ENCODE measurements at regions not wholly inside any gene's neighbourhood (a gene's known extent, or its start where the extent isn't known, plus 50 kb on each side); places are given as distances from the start of the nearest gene placed in this dataset.
"Not testable (repeated sequence)": the region's sequence is repeated elsewhere in the genome, so short reads cannot be mapped to it uniquely, and the experiment has no call there.

GRCh38 chr2:111478871-111479318 lies 358.2 kb downstream of the BCL2L11 start:
- not testable (repeated sequence) for H2BK120ac ChIP-seq (ENCODE audit: low read depth, low read length); DNase-seq; H4K8ac ChIP-seq (ENCODE audit: low read depth, low read length); H3K18ac ChIP-seq (ENCODE audit: low read length); H4K5ac ChIP-seq (ENCODE audit: low read length); H2BK5ac ChIP-seq (ENCODE audit: low read length); H3K79me2 ChIP-seq (ENCODE audit: control insufficient read depth, insufficient read depth, low read length); H3K27me3 ChIP-seq (ENCODE audit: insufficient read depth, low read length, poor library complexity); H2BK15ac ChIP-seq (replicated peaks; ENCODE audit: low read depth); H3K56ac ChIP-seq (ENCODE audit: low read length); H3K4ac ChIP-seq (ENCODE audit: low read depth, low read length); H3K4me2 ChIP-seq (ENCODE audit: low read length); H3K9ac ChIP-seq (ENCODE audit: low read length); H3K23ac ChIP-seq (ENCODE audit: low read length); H3K79me1 ChIP-seq (ENCODE audit: low read length); H2AK5ac ChIP-seq (ENCODE audit: low read length); H3K36me3 ChIP-seq (ENCODE audit: control insufficient read depth, insufficient read depth, low read length); H3K4me1 ChIP-seq (ENCODE audit: control insufficient read depth, low read depth, low read length); H3K4me3 ChIP-seq (ENCODE audit: low read length); H3K27ac ChIP-seq (ENCODE audit: low read depth, low read length)
- no CpG with 5 or more reads among the region's 14 CpGs for WGBS (ENCODE audit: extremely low coverage, insufficient coverage, low lambda C conversion rate)

- H2AK5ac ChIP-seq (ENCODE audit: low read length); H3K23ac ChIP-seq (ENCODE audit: low read length); H4K8ac ChIP-seq (ENCODE audit: low read depth, low read length); H3K4me1 ChIP-seq (ENCODE audit: control insufficient read depth, low read depth, low read length); H3K79me1 ChIP-seq (ENCODE audit: low read length); H2BK5ac ChIP-seq (ENCODE audit: low read length); H2BK15ac ChIP-seq (replicated peaks; ENCODE audit: low read depth); H3K56ac ChIP-seq (ENCODE audit: low read length); H3K18ac ChIP-seq (ENCODE audit: low read length); H3K9ac ChIP-seq (ENCODE audit: low read length); H3K4ac ChIP-seq (ENCODE audit: low read depth, low read length); H3K4me3 ChIP-seq (ENCODE audit: low read length); H3K27me3 ChIP-seq (ENCODE audit: insufficient read depth, low read length, poor library complexity); H3K4me2 ChIP-seq (ENCODE audit: low read length); H2BK120ac ChIP-seq (ENCODE audit: low read depth, low read length); H4K5ac ChIP-seq (ENCODE audit: low read length); H3K79me2 ChIP-seq (ENCODE audit: control insufficient read depth, insufficient read depth, low read length); H3K27ac ChIP-seq (ENCODE audit: low read depth, low read length); H3K36me3 ChIP-seq (ENCODE audit: control insufficient read depth, insufficient read depth, low read length): not testable (repeated sequence)
- peak; percentile 51 for DNase-seq
- no CpG with 5 or more reads among the region's 10 CpGs for WGBS (ENCODE audit: extremely low coverage, insufficient coverage, low lambda C conversion rate)
Measured at GRCh38 chr2:111480016-111480625, 359.4 kb downstream of the BCL2L11 start.

GRCh38 chr2:111480633-111481032 lies 359.9 kb downstream of the BCL2L11 start:
- not testable (repeated sequence) for H2AK5ac ChIP-seq (ENCODE audit: low read length); H2BK5ac ChIP-seq (ENCODE audit: low read length); H4K8ac ChIP-seq (ENCODE audit: low read depth, low read length); H3K23ac ChIP-seq (ENCODE audit: low read length); H4K5ac ChIP-seq (ENCODE audit: low read length); H3K79me2 ChIP-seq (ENCODE audit: control insufficient read depth, insufficient read depth, low read length); H3K4me1 ChIP-seq (ENCODE audit: control insufficient read depth, low read depth, low read length); H3K36me3 ChIP-seq (ENCODE audit: control insufficient read depth, insufficient read depth, low read length); H3K56ac ChIP-seq (ENCODE audit: low read length); H3K9ac ChIP-seq (ENCODE audit: low read length); H3K4me3 ChIP-seq (ENCODE audit: low read length); H3K27me3 ChIP-seq (ENCODE audit: insufficient read depth, low read length, poor library complexity); H2BK15ac ChIP-seq (replicated peaks; ENCODE audit: low read depth); H3K79me1 ChIP-seq (ENCODE audit: low read length); H2BK120ac ChIP-seq (ENCODE audit: low read depth, low read length); H3K4me2 ChIP-seq (ENCODE audit: low read length); H3K27ac ChIP-seq (ENCODE audit: low read depth, low read length); H3K18ac ChIP-seq (ENCODE audit: low read length)
- no CpG with 5 or more reads among the region's 8 CpGs for WGBS (ENCODE audit: extremely low coverage, insufficient coverage, low lambda C conversion rate)
- peak overlapping the region; percentile 20 for H3K4ac ChIP-seq (ENCODE audit: low read depth, low read length)
- DNase-seq, result peak; percentile 14

- not testable (repeated sequence) for H3K79me2 ChIP-seq (ENCODE audit: control insufficient read depth, insufficient read depth, low read length); H3K79me1 ChIP-seq (ENCODE audit: low read length); H3K23ac ChIP-seq (ENCODE audit: low read length); H2BK15ac ChIP-seq (replicated peaks; ENCODE audit: low read depth); H4K5ac ChIP-seq (ENCODE audit: low read length); H3K4me2 ChIP-seq (ENCODE audit: low read length); H3K27me3 ChIP-seq (ENCODE audit: insufficient read depth, low read length, poor library complexity); H3K27ac ChIP-seq (ENCODE audit: low read depth, low read length); H3K56ac ChIP-seq (ENCODE audit: low read length); H3K18ac ChIP-seq (ENCODE audit: low read length); H2BK120ac ChIP-seq (ENCODE audit: low read depth, low read length); H3K4me3 ChIP-seq (ENCODE audit: low read length); H4K8ac ChIP-seq (ENCODE audit: low read depth, low read length); H3K4ac ChIP-seq (ENCODE audit: low read depth, low read length); H3K36me3 ChIP-seq (ENCODE audit: control insufficient read depth, insufficient read depth, low read length); H3K4me1 ChIP-seq (ENCODE audit: control insufficient read depth, low read depth, low read length); H2AK5ac ChIP-seq (ENCODE audit: low read length); H3K9ac ChIP-seq (ENCODE audit: low read length); DNase-seq; H2BK5ac ChIP-seq (ENCODE audit: low read length)
- WGBS (ENCODE audit: extremely low coverage, insufficient coverage, low lambda C conversion rate), result no CpG with 5 or more reads among the region's 11 CpGs
Measured at GRCh38 chr2:111481219-111481618, 360.5 kb downstream of the BCL2L11 start.

- H3K27me3 ChIP-seq (ENCODE audit: insufficient read depth, low read length, poor library complexity); H2AK5ac ChIP-seq (ENCODE audit: low read length); H3K4ac ChIP-seq (ENCODE audit: low read depth, low read length); H3K23ac ChIP-seq (ENCODE audit: low read length); H2BK5ac ChIP-seq (ENCODE audit: low read length); H3K27ac ChIP-seq (ENCODE audit: low read depth, low read length); H4K8ac ChIP-seq (ENCODE audit: low read depth, low read length); H3K56ac ChIP-seq (ENCODE audit: low read length); H3K79me2 ChIP-seq (ENCODE audit: control insufficient read depth, insufficient read depth, low read length); H3K36me3 ChIP-seq (ENCODE audit: control insufficient read depth, insufficient read depth, low read length); H2BK15ac ChIP-seq (replicated peaks; ENCODE audit: low read depth); H3K18ac ChIP-seq (ENCODE audit: low read length); H3K4me2 ChIP-seq (ENCODE audit: low read length); H3K4me3 ChIP-seq (ENCODE audit: low read length); H3K9ac ChIP-seq (ENCODE audit: low read length); H2BK120ac ChIP-seq (ENCODE audit: low read depth, low read length); H4K5ac ChIP-seq (ENCODE audit: low read length); H3K79me1 ChIP-seq (ENCODE audit: low read length); H3K4me1 ChIP-seq (ENCODE audit: control insufficient read depth, low read depth, low read length): not testable (repeated sequence)
- DNase-seq, result peak; percentile 35
- no CpG with 5 or more reads among the region's 8 CpGs for WGBS (ENCODE audit: extremely low coverage, insufficient coverage, low lambda C conversion rate)
Measured at GRCh38 chr2:111482987-111483679, 362.4 kb downstream of the BCL2L11 start.

GRCh38 chr2:111484097-111484496 lies 363.4 kb downstream of the BCL2L11 start:
- not testable (repeated sequence) for H2BK15ac ChIP-seq (replicated peaks; ENCODE audit: low read depth); H3K27me3 ChIP-seq (ENCODE audit: insufficient read depth, low read length, poor library complexity); H2BK120ac ChIP-seq (ENCODE audit: low read depth, low read length); H2AK5ac ChIP-seq (ENCODE audit: low read length); H3K79me1 ChIP-seq (ENCODE audit: low read length); H4K8ac ChIP-seq (ENCODE audit: low read depth, low read length); H3K27ac ChIP-seq (ENCODE audit: low read depth, low read length); H3K56ac ChIP-seq (ENCODE audit: low read length); H3K79me2 ChIP-seq (ENCODE audit: control insufficient read depth, insufficient read depth, low read length); H3K4me2 ChIP-seq (ENCODE audit: low read length); H2BK5ac ChIP-seq (ENCODE audit: low read length); DNase-seq; H3K9ac ChIP-seq (ENCODE audit: low read length); H3K4me3 ChIP-seq (ENCODE audit: low read length); H3K4me1 ChIP-seq (ENCODE audit: control insufficient read depth, low read depth, low read length); H3K23ac ChIP-seq (ENCODE audit: low read length); H3K18ac ChIP-seq (ENCODE audit: low read length); H4K5ac ChIP-seq (ENCODE audit: low read length); H3K36me3 ChIP-seq (ENCODE audit: control insufficient read depth, insufficient read depth, low read length); H3K4ac ChIP-seq (ENCODE audit: low read depth, low read length)
- WGBS (ENCODE audit: extremely low coverage, insufficient coverage, low lambda C conversion rate), result no CpG with 5 or more reads among the region's 3 CpGs
